ENCODE measurements at regions not wholly inside any gene's neighbourhood (a gene's known extent, or its start where the extent isn't known, plus 50 kb on each side); places are given as distances from the start of the nearest gene placed in this dataset.
A peak's percentile ranks its signal among the peaks of the same experiment; 100 is the strongest.

- TF ChIP-seq ZNF619 (CRISPR knock-in tag; IDR thresholded peaks at IDR 0.05) (no peak), HOXA5 (CRISPR knock-in tag; IDR thresholded peaks at IDR 0.05) (0 out of 2 replicates have a peak, but pooled peaks have one; percentile 38), ZKSCAN1 (IDR thresholded peaks at IDR 0.05; ENCODE audit: low read length) (0 out of 2 replicates have a peak, but pooled peaks have one; percentile 16), E2F5 (CRISPR knock-in tag; conservative IDR thresholded peaks at IDR 0.05) (no peak), MIXL1 (CRISPR knock-in tag; IDR thresholded peaks at IDR 0.05) (peak; percentile 16; the same call in 1 of the 2 replicates), NFKBIZ (CRISPR knock-in tag; IDR thresholded peaks at IDR 0.05) (no peak), HNF4A (CRISPR knock-in tag; IDR thresholded peaks at IDR 0.05) (peak; percentile 27; the same call in 1 of the 2 replicates), MIER3 (CRISPR knock-in tag; IDR thresholded peaks at IDR 0.05; ENCODE audit: borderline replicate concordance) (no peak), THAP11 (CRISPR knock-in tag; IDR thresholded peaks at IDR 0.05) (0 out of 2 replicates have a peak, but pooled peaks have one; percentile 12), ZNF329 (CRISPR knock-in tag; IDR thresholded peaks at IDR 0.05; ENCODE audit: low read depth) (no peak), CREB3 (CRISPR knock-in tag; IDR thresholded peaks at IDR 0.05) (no peak), RAD21 (CRISPR knock-in tag; IDR thresholded peaks at IDR 0.05) (peak; percentile 93), BCLAF1 (IDR thresholded peaks at IDR 0.05) (no peak), ZNF784 (CRISPR knock-in tag; IDR thresholded peaks at IDR 0.05; ENCODE audit: borderline replicate concordance) (no peak), GLI4 (CRISPR knock-in tag; IDR thresholded peaks at IDR 0.05; ENCODE audit: borderline replicate concordance) (no peak), ZFYVE20 (CRISPR knock-in tag; IDR thresholded peaks at IDR 0.05; ENCODE audit: borderline replicate concordance, low read depth) (no peak), SPEN (CRISPR knock-in tag; IDR thresholded peaks at IDR 0.05; ENCODE audit: low read depth) (0 out of 2 replicates have a peak, but pooled peaks have one; percentile 21), ZNF343 (CRISPR knock-in tag; IDR thresholded peaks at IDR 0.05) (no peak), ZZZ3 (CRISPR knock-in tag; IDR thresholded peaks at IDR 0.05; ENCODE audit: borderline replicate concordance) (no peak), ESRRA (CRISPR knock-in tag; IDR thresholded peaks at IDR 0.05; ENCODE audit: low read depth) (0 out of 2 replicates have a peak, but pooled peaks have one; percentile 35), ZNF337 (CRISPR knock-in tag; IDR thresholded peaks at IDR 0.05; ENCODE audit: borderline replicate concordance, low read depth) (no peak)
Observed at GRCh38 chr15:58269455-58270414, 131.6 kb downstream of the AQP9 start (continued).
